ENCODE measurements at regions not wholly inside any gene's neighbourhood (a gene's known extent, or its start where the extent isn't known, plus 50 kb on each side); places are given as distances from the start of the nearest gene placed in this dataset.

DNA sequence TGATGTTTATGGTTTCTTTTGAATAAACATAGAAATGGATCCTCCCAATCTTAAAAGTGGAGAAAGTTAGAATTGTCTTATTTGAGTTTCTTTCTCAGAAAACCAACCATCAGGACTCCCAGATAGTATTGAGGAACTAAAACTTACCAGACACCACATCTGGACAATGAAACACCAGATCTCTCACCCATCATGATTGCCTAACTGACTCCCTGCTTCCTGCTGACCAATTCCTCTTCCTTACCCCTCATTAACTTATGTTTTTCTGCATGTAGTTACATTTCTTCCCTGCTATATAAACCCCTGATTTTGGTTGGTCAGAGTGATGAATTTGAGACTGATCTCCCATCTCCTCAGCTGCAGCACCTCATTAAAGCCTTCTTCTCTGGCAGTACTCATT lies 242.0 kb upstream of the SETMAR start:
- TF ChIP-seq EZH2phosphoT487 (IDR thresholded peaks at IDR 0.05; ENCODE audit: insufficient read depth, low read depth) (no peak), EZH2 (IDR thresholded peaks at IDR 0.05; ENCODE audit: insufficient read depth, poor library complexity, severe bottlenecking) (no peak)
- no peaks in the 10 kb centered on the region for H3K9me3 ChIP-seq (ENCODE audit: low read depth)
- in situ Hi-C loops (cut with MboI): no loop called here
- H2AFZ ChIP-seq: no peak overlapping the region
- DNase-seq: no peak
- no peak overlapping the region for H3K4me3 ChIP-seq
- H3K27ac ChIP-seq: no peak overlapping the region
- H3K9ac ChIP-seq: no peak overlapping the region
- H3K27me3 ChIP-seq (replicated peaks; ENCODE audit: insufficient read depth): no peaks in the 10 kb centered on the region
- no peaks in the 10 kb centered on the region for H3K9me2 ChIP-seq (ENCODE audit: insufficient read depth)
- H3K4me1 ChIP-seq (ENCODE audit: insufficient read depth): no peaks in the 10 kb centered on the region
- no peaks in the 10 kb centered on the region for H3F3A ChIP-seq (ENCODE audit: insufficient read depth)
- H3K79me2 ChIP-seq (ENCODE audit: insufficient read depth): no peaks in the 10 kb centered on the region
- no peaks in the 10 kb centered on the region for H3K36me3 ChIP-seq (ENCODE audit: low read depth)
- no peak overlapping the region for H3K4me2 ChIP-seq (ENCODE audit: unreplicated experiment)
- H4K20me1 ChIP-seq (ENCODE audit: insufficient read depth): no peaks in the 10 kb centered on the region

- no peaks in the 10 kb centered on the region for H4K20me1 ChIP-seq (ENCODE audit: insufficient read depth)
- no peak overlapping the region for H2AFZ ChIP-seq
- in situ Hi-C loops (cut with MboI): no loop called here
- 30 to 36% methylated on average over 4 of the region's 4 CpGs for WGBS, 2 experiments (ENCODE audit: low coverage in 1 of 2, low lambda C conversion rate in 2 of 2, missing lambda C conversion rate in 2 of 2)
- no peak overlapping the region for H3K9ac ChIP-seq
- H3K4me3 ChIP-seq: no peak overlapping the region
- H3F3A ChIP-seq (ENCODE audit: insufficient read depth): no peaks in the 10 kb centered on the region
- no peak for DNase-seq
- H3K4me1 ChIP-seq (ENCODE audit: insufficient read depth): no peaks in the 10 kb centered on the region
- no peaks in the 10 kb centered on the region for H3K36me3 ChIP-seq (ENCODE audit: low read depth)
- no peaks in the 10 kb centered on the region for H3K79me2 ChIP-seq (ENCODE audit: insufficient read depth)
- TF ChIP-seq EZH2 (IDR thresholded peaks at IDR 0.05; ENCODE audit: insufficient read depth, poor library complexity, severe bottlenecking) (no peak), EZH2phosphoT487 (IDR thresholded peaks at IDR 0.05; ENCODE audit: insufficient read depth, low read depth) (no peak)
- H3K27ac ChIP-seq: no peak overlapping the region
- H3K9me2 ChIP-seq (ENCODE audit: insufficient read depth): no peaks in the 10 kb centered on the region
- no peaks in the 10 kb centered on the region for H3K9me3 ChIP-seq (ENCODE audit: low read depth)
- no peak overlapping the region for H3K4me2 ChIP-seq (ENCODE audit: unreplicated experiment)
- no peaks in the 10 kb centered on the region for H3K27me3 ChIP-seq (replicated peaks; ENCODE audit: insufficient read depth)
These were observed 241.3 kb upstream of the SETMAR start for GRCh38 chr3:4061783-4062360.

DNA sequence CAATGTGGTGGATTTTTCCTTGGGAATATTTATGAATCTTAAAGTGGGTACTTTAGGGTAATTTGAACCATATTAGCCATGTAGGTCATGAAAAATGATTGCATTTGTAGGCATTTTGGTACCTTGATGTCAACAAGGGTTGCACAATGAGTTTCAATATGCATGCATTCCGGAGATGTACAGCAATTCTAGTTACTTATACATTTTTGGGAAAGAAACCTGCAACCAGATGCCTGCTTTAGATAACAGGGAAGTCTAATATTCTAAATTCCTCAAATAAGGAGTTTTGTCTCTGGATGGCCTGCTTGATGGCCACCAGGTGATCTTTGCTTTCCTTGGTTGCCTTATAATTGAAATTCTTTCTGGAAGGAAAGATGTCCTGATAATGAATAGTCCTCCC lies 240.5 kb upstream of the SETMAR start:
- Histone ChIP-seq H3K9me3 (ENCODE audit: low read depth) (no peaks in the 10 kb centered on the region), H3K36me3 (ENCODE audit: low read depth) (no peaks in the 10 kb centered on the region), H3K27ac (no peak overlapping the region), H3K4me3 (no peak overlapping the region), H3K4me1 (ENCODE audit: insufficient read depth) (no peaks in the 10 kb centered on the region), H3K79me2 (ENCODE audit: insufficient read depth) (no peaks in the 10 kb centered on the region), H3K9me2 (ENCODE audit: insufficient read depth) (no peaks in the 10 kb centered on the region), H3F3A (ENCODE audit: insufficient read depth) (no peaks in the 10 kb centered on the region), H3K4me2 (ENCODE audit: unreplicated experiment) (no peak overlapping the region), H3K27me3 (replicated peaks; ENCODE audit: insufficient read depth) (no peaks in the 10 kb centered on the region), H4K20me1 (ENCODE audit: insufficient read depth) (no peaks in the 10 kb centered on the region), H3K9ac (no peak overlapping the region), H2AFZ (no peak overlapping the region)
- DNase-seq: no peak
- in situ Hi-C loops (cut with MboI): no loop called here
- TF ChIP-seq EZH2phosphoT487 (IDR thresholded peaks at IDR 0.05; ENCODE audit: insufficient read depth, low read depth) (no peak), EZH2 (IDR thresholded peaks at IDR 0.05; ENCODE audit: insufficient read depth, poor library complexity, severe bottlenecking) (no peak)
- WGBS, 2 experiments (ENCODE audit: low coverage in 1 of 2, low lambda C conversion rate in 2 of 2, missing lambda C conversion rate in 2 of 2): 18 to 36% methylated on average over 1 of the region's 1 CpG

- H3K9ac ChIP-seq: no peak overlapping the region
- no peak overlapping the region for H3K27ac ChIP-seq
- no peak overlapping the region for H3K4me3 ChIP-seq
- no peaks in the 10 kb centered on the region for H3K4me1 ChIP-seq (ENCODE audit: insufficient read depth)
- H2AFZ ChIP-seq: no peak overlapping the region
- 48 to 49% methylated on average over 4 of the region's 4 CpGs for WGBS, 2 experiments (ENCODE audit: low coverage in 1 of 2, low lambda C conversion rate in 2 of 2, missing lambda C conversion rate in 2 of 2)
- H3K9me3 ChIP-seq (ENCODE audit: low read depth): no peaks in the 10 kb centered on the region
- H4K20me1 ChIP-seq (ENCODE audit: insufficient read depth): no peaks in the 10 kb centered on the region
- H3K36me3 ChIP-seq (ENCODE audit: low read depth): no peaks in the 10 kb centered on the region
- DNase-seq: no peak
- no peaks in the 10 kb centered on the region for H3K27me3 ChIP-seq (replicated peaks; ENCODE audit: insufficient read depth)
- H3K4me2 ChIP-seq (ENCODE audit: unreplicated experiment): no peak overlapping the region
- no peaks in the 10 kb centered on the region for H3F3A ChIP-seq (ENCODE audit: insufficient read depth)
- TF ChIP-seq EZH2phosphoT487 (IDR thresholded peaks at IDR 0.05; ENCODE audit: insufficient read depth, low read depth) (no peak), EZH2 (IDR thresholded peaks at IDR 0.05; ENCODE audit: insufficient read depth, poor library complexity, severe bottlenecking) (no peak)
- H3K9me2 ChIP-seq (ENCODE audit: insufficient read depth): no peaks in the 10 kb centered on the region
- no peaks in the 10 kb centered on the region for H3K79me2 ChIP-seq (ENCODE audit: insufficient read depth)
- in situ Hi-C loops (cut with MboI): no loop called here
These were observed 239.1 kb upstream of the SETMAR start for GRCh38 chr3:4063916-4064574.

Data from GM23248 (cell line).